HL-60 (cell line): ENCODE measurements at regions not wholly inside any gene's neighbourhood (a gene's known extent, or its start where the extent isn't known, plus 50 kb on each side); places are given as distances from the start of the nearest gene placed in this dataset.

ENCODE experiments used
- CTCF ChIP-seq: IDR thresholded peaks from one replicate; pipeline ENCODE4 v1.5.1; 2011; ENCODE audit warnings: low read length, control low read depth, inconsistent platforms; ENCODE audit not compliant: insufficient read depth
- GABPA ChIP-seq: IDR thresholded peaks from 2 replicates; pipeline ENCODE4 v1.6.1; 2012; ENCODE audit warnings: low read depth
- POLR2AphosphoS5 ChIP-seq: IDR thresholded peaks from 2 replicates; pipeline ENCODE4 v1.6.1; 2012; ENCODE audit warnings: low read depth
- REST ChIP-seq: IDR thresholded peaks from 2 replicates; pipeline ENCODE4 v1.6.1; 2012; ENCODE audit warnings: low read depth; ENCODE audit not compliant: insufficient replicate concordance
- SPI1 ChIP-seq: IDR thresholded peaks from 2 replicates; pipeline ENCODE4 v1.6.1; 2012; ENCODE audit warnings: low read depth, mild to moderate bottlenecking, borderline replicate concordance

GRCh38 chr6:145224450-145224849 is 510.9 kb downstream of the EPM2A start:
- TF ChIP-seq CTCF (no peak), REST (no peak), POLR2AphosphoS5 (no peak), GABPA (no peak), SPI1 (no peak)
